Mammary epithelial cell (primary cell): ENCODE measurements at regions not wholly inside any gene's neighbourhood (a gene's known extent, or its start where the extent isn't known, plus 50 kb on each side); places are given as distances from the start of the nearest gene placed in this dataset.

Source experiments
- CTCF ChIP-seq, 2 donors: IDR thresholded peaks in 1 of 2; conservative IDR thresholded peaks in 1 of 2; 2 replicates each; pipeline ENCODE4 v1.5.1; 2011 to 2012; ENCODE audit warnings: inconsistent platforms in 2 of 2, low read length in 2 of 2, mild to moderate bottlenecking in 2 of 2, control low read depth in 1 of 2, low read depth in 1 of 2; ENCODE audit not compliant: insufficient read depth in 1 of 2; ENCODE audit errors: extremely low read depth in 1 of 2
- EZH2 ChIP-seq: IDR thresholded peaks from 2 replicates; pipeline ENCODE4 v1.6.1; 2012; ENCODE audit warnings: low read length, inconsistent platforms, borderline replicate concordance

DNA sequence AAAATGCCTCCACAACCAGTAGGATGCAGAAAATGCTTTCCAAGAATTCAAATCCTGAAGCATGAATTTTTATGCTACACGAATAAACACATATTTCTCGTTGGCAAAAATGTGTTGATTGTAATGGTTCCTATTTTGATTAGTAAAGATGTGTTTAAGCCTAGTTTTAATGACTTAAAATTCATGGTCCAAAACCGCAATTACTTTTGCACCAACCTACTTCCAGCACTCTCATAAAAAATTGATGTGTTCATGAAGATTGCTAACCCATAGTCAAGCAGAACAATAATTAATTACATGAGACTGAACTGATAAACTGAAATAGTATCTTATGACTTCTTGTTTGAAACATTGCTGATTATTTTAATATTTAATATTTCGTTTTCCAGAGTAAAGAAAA lies 828.8 kb downstream of the CCSER2 start:
- TF ChIP-seq CTCF (conservative IDR thresholded peaks at IDR 0.05 in 1 of 2, IDR thresholded peaks at IDR 0.05 in 1 of 2; ENCODE audit: extremely low read depth in 1 of 2, insufficient read depth in 1 of 2, low read depth in 1 of 2, low read length in 2 of 2), result no peak
- TF ChIP-seq EZH2, result no peak
